Activated naive CD4-positive, alpha-beta T cell treated with anti-CD3 and anti-CD28 coated beads, Interleukin-2, amount 50 U/mL, for 24 hours (primary cell): ENCODE measurements at regions not wholly inside any gene's neighbourhood (a gene's known extent, or its start where the extent isn't known, plus 50 kb on each side); places are given as distances from the start of the nearest gene placed in this dataset.
"Not testable (repeated sequence)": the region's sequence is repeated elsewhere in the genome, so short reads cannot be mapped to it uniquely, and the experiment has no call there.

ENCODE experiments used
- H3K27ac Mint-ChIP-seq: one replicate; pipeline ENCODE4 v1.8.0; 2021; ENCODE audit warnings: mild to moderate bottlenecking, mixed read lengths
- H3K27me3 Mint-ChIP-seq: one replicate; pipeline ENCODE4 v1.8.0; 2021; ENCODE audit warnings: mixed read lengths
- H3K36me3 Mint-ChIP-seq: one replicate; pipeline ENCODE4 v1.8.0; 2021; ENCODE audit warnings: mixed read lengths
- H3K4me1 Mint-ChIP-seq: one replicate; pipeline ENCODE4 v1.8.0; 2021; ENCODE audit warnings: mixed read lengths
- H3K4me3 Mint-ChIP-seq: one replicate; pipeline ENCODE4 v1.8.0; 2021; ENCODE audit warnings: mild to moderate bottlenecking, mixed read lengths
- H3K9me3 Mint-ChIP-seq: one replicate; pipeline ENCODE4 v1.8.0; 2021; ENCODE audit warnings: mixed read lengths

GRCh38 chr4:188987011-188987410 is 847.8 kb downstream of the TRIML1 start:
- Mint-ChIP-seq H3K9me3 (peaks cover 8% of the 10 kb centered on the region), H3K4me3 (no peak overlapping the region), H3K27me3 (no peaks in the 10 kb centered on the region), H3K36me3 (no peaks in the 10 kb centered on the region), H3K27ac (no peak overlapping the region), H3K4me1 (no peaks in the 10 kb centered on the region)

- Mint-ChIP-seq H3K4me3 (no peak overlapping the region), H3K27ac (no peak overlapping the region), H3K36me3 (no peaks in the 10 kb centered on the region), H3K9me3 (peaks cover 8% of the 10 kb centered on the region), H3K27me3 (no peaks in the 10 kb centered on the region), H3K4me1 (no peaks in the 10 kb centered on the region)
Observed at GRCh38 chr4:188988131-188988530, 848.9 kb downstream of the TRIML1 start.

- no peaks in the 10 kb centered on the region for H3K27me3 Mint-ChIP-seq
- no peaks in the 10 kb centered on the region for H3K36me3 Mint-ChIP-seq
- H3K9me3 Mint-ChIP-seq = peaks cover 8% of the 10 kb centered on the region
- no peaks in the 10 kb centered on the region for H3K4me1 Mint-ChIP-seq
- H3K4me3 Mint-ChIP-seq = no peak overlapping the region
- H3K27ac Mint-ChIP-seq = no peak overlapping the region
Observed at GRCh38 chr4:188989371-188989770, 850.1 kb downstream of the TRIML1 start.

- H3K4me3 Mint-ChIP-seq = no peak overlapping the region
- peaks cover 13% of the 10 kb centered on the region for H3K9me3 Mint-ChIP-seq
- no peaks in the 10 kb centered on the region for H3K4me1 Mint-ChIP-seq
- no peak overlapping the region for H3K27ac Mint-ChIP-seq
- H3K36me3 Mint-ChIP-seq = no peaks in the 10 kb centered on the region
- no peaks in the 10 kb centered on the region for H3K27me3 Mint-ChIP-seq
Observed at GRCh38 chr4:188992706-188993105, 853.5 kb downstream of the TRIML1 start.

- no peaks in the 10 kb centered on the region for H3K27me3 Mint-ChIP-seq
Observed at GRCh38 chr4:188993871-188994270, 854.6 kb downstream of the TRIML1 start.

GRCh38 chr4:189001283-189001970 is 862.2 kb downstream of the TRIML1 start:
- H3K27ac Mint-ChIP-seq = no peak overlapping the region
- no peaks in the 10 kb centered on the region for H3K36me3 Mint-ChIP-seq
- H3K4me1 Mint-ChIP-seq = no peaks in the 10 kb centered on the region
- peaks cover 13% of the 10 kb centered on the region for H3K9me3 Mint-ChIP-seq
- H3K4me3 Mint-ChIP-seq = no peak overlapping the region
- H3K27me3 Mint-ChIP-seq = no peaks in the 10 kb centered on the region

More at GRCh38 chr4:188993871-188994270, 854.6 kb downstream of the TRIML1 start:
- no peak overlapping the region for H3K27ac Mint-ChIP-seq
- no peaks in the 10 kb centered on the region for H3K4me1 Mint-ChIP-seq
- H3K9me3 Mint-ChIP-seq = peaks cover 10% of the 10 kb centered on the region
- H3K36me3 Mint-ChIP-seq = no peaks in the 10 kb centered on the region
- H3K4me3 Mint-ChIP-seq = no peak overlapping the region

- H3K4me1 Mint-ChIP-seq = no peaks in the 10 kb centered on the region
- H3K36me3 Mint-ChIP-seq = no peaks in the 10 kb centered on the region
- H3K4me3 Mint-ChIP-seq = no peak overlapping the region
- H3K27me3 Mint-ChIP-seq = no peaks in the 10 kb centered on the region
- no peak overlapping the region for H3K27ac Mint-ChIP-seq
- peaks cover 11% of the 10 kb centered on the region for H3K9me3 Mint-ChIP-seq
Observed at GRCh38 chr4:189001971-189002450, 862.8 kb downstream of the TRIML1 start.

GRCh38 chr4:189002475-189002874 is 863.2 kb downstream of the TRIML1 start:
- no peaks in the 10 kb centered on the region for H3K4me1 Mint-ChIP-seq
- H3K36me3 Mint-ChIP-seq = no peaks in the 10 kb centered on the region

GRCh38 chr4:189010452-189011217 is 871.4 kb downstream of the TRIML1 start:
- not testable (repeated sequence) for H3K27me3 Mint-ChIP-seq, H3K27ac Mint-ChIP-seq, H3K4me1 Mint-ChIP-seq, H3K9me3 Mint-ChIP-seq, H3K4me3 Mint-ChIP-seq, H3K36me3 Mint-ChIP-seq

More at GRCh38 chr4:189002475-189002874, 863.2 kb downstream of the TRIML1 start:
- peaks cover 11% of the 10 kb centered on the region for H3K9me3 Mint-ChIP-seq
- no peak overlapping the region for H3K4me3 Mint-ChIP-seq
- no peaks in the 10 kb centered on the region for H3K27me3 Mint-ChIP-seq
- no peak overlapping the region for H3K27ac Mint-ChIP-seq

GRCh38 chr4:189021831-189022230 is 882.6 kb downstream of the TRIML1 start:
- H3K4me1 Mint-ChIP-seq = no peaks in the 10 kb centered on the region

GRCh38 chr4:189022440-189023035 is 883.3 kb downstream of the TRIML1 start:
- Mint-ChIP-seq H3K4me3 (no peak overlapping the region), H3K27me3 (no peaks in the 10 kb centered on the region), H3K4me1 (no peaks in the 10 kb centered on the region), H3K36me3 (no peaks in the 10 kb centered on the region), H3K9me3 (no peaks in the 10 kb centered on the region), H3K27ac (no peak overlapping the region)

More at GRCh38 chr4:189021831-189022230, 882.6 kb downstream of the TRIML1 start:
- Mint-ChIP-seq H3K27ac (no peak overlapping the region), H3K36me3 (no peaks in the 10 kb centered on the region), H3K27me3 (no peaks in the 10 kb centered on the region), H3K4me3 (no peak overlapping the region), H3K9me3 (no peaks in the 10 kb centered on the region)

GRCh38 chr4:189029976-189030504 is 890.8 kb downstream of the TRIML1 start:
- Mint-ChIP-seq H3K9me3 (no peaks in the 10 kb centered on the region), H3K4me3 (no peak overlapping the region), H3K4me1 (no peaks in the 10 kb centered on the region), H3K27ac (no peak overlapping the region), H3K36me3 (no peaks in the 10 kb centered on the region), H3K27me3 (no peaks in the 10 kb centered on the region)

- H3K4me1 Mint-ChIP-seq = no peaks in the 10 kb centered on the region
- H3K27me3 Mint-ChIP-seq = no peaks in the 10 kb centered on the region
- no peak overlapping the region for H3K4me3 Mint-ChIP-seq
- no peaks in the 10 kb centered on the region for H3K36me3 Mint-ChIP-seq
- H3K27ac Mint-ChIP-seq = no peak overlapping the region
- H3K9me3 Mint-ChIP-seq = no peaks in the 10 kb centered on the region
Observed at GRCh38 chr4:189032606-189033338, 893.5 kb downstream of the TRIML1 start.

GRCh38 chr4:189033801-189034347 is 894.6 kb downstream of the TRIML1 start:
- Mint-ChIP-seq H3K27ac (no peak overlapping the region), H3K4me1 (no peaks in the 10 kb centered on the region)

GRCh38 chr4:189035091-189035490 is 895.9 kb downstream of the TRIML1 start:
- H3K9me3 Mint-ChIP-seq = no peaks in the 10 kb centered on the region
- H3K27ac Mint-ChIP-seq = no peak overlapping the region
- no peaks in the 10 kb centered on the region for H3K36me3 Mint-ChIP-seq
- no peaks in the 10 kb centered on the region for H3K27me3 Mint-ChIP-seq
- H3K4me3 Mint-ChIP-seq = no peak overlapping the region
- H3K4me1 Mint-ChIP-seq = no peaks in the 10 kb centered on the region

More at GRCh38 chr4:189033801-189034347, 894.6 kb downstream of the TRIML1 start:
- Mint-ChIP-seq H3K9me3 (no peaks in the 10 kb centered on the region), H3K4me3 (no peak overlapping the region), H3K36me3 (no peaks in the 10 kb centered on the region), H3K27me3 (no peaks in the 10 kb centered on the region)
